GM12873 (cell line): ENCODE measurements at regions not wholly inside any gene's neighbourhood (a gene's known extent, or its start where the extent isn't known, plus 50 kb on each side); places are given as distances from the start of the nearest gene placed in this dataset.

Experiments used
- TF ChIP-seq, protein P1 (sequence below): IDR thresholded peaks from 2 replicates; pipeline ENCODE4 v1.5.1; 2012; ENCODE audit warnings: low read depth, mild to moderate bottlenecking, moderate library complexity, low read length, control low read depth; ENCODE audit not compliant: insufficient read depth; ENCODE audit errors: missing control alignments

- TF ChIP-seq, protein P1, sequence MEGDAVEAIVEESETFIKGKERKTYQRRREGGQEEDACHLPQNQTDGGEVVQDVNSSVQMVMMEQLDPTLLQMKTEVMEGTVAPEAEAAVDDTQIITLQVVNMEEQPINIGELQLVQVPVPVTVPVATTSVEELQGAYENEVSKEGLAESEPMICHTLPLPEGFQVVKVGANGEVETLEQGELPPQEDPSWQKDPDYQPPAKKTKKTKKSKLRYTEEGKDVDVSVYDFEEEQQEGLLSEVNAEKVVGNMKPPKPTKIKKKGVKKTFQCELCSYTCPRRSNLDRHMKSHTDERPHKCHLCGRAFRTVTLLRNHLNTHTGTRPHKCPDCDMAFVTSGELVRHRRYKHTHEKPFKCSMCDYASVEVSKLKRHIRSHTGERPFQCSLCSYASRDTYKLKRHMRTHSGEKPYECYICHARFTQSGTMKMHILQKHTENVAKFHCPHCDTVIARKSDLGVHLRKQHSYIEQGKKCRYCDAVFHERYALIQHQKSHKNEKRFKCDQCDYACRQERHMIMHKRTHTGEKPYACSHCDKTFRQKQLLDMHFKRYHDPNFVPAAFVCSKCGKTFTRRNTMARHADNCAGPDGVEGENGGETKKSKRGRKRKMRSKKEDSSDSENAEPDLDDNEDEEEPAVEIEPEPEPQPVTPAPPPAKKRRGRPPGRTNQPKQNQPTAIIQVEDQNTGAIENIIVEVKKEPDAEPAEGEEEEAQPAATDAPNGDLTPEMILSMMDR, result no peak
These were observed 511.5 kb upstream of the NAALADL2 start for GRCh38 chr3:174347474-174348138.

GRCh38 chr3:174352227-174352626 is 506.9 kb upstream of the NAALADL2 start:
- TF ChIP-seq, protein P1, result no peak

DNA sequence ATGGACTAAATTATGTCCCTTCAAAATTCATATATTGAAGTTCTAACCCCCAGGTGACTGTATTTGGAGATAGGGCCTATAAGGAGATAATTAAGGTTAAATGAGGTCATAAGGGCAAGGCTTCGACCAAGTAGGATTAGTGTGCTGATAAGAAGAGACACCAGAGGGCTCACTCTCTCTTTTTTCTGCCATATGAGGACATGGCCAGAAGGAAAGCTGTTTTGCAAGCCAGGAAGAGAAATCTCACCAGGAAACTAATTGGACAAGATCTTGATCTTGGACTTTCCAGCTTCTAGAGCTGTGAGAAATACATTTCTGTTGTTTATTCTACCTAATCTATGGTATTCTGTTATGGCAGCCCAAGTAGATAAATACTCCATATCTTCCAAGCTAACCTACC is 503.6 kb upstream of the NAALADL2 start:
- TF ChIP-seq, protein P1, result peak; percentile 28

- TF ChIP-seq, protein P1, result no peak
These were observed 502.5 kb upstream of the NAALADL2 start for GRCh38 chr3:174356596-174356995.

GRCh38 chr3:174358252-174358651 is 500.9 kb upstream of the NAALADL2 start:
- TF ChIP-seq, protein P1, result no peak

GRCh38 chr3:174362556-174362955 is 496.6 kb upstream of the NAALADL2 start:
- TF ChIP-seq, protein P1, result no peak

- TF ChIP-seq, protein P1, result no peak
These were observed 495.9 kb upstream of the NAALADL2 start for GRCh38 chr3:174363256-174363655.

DNA sequence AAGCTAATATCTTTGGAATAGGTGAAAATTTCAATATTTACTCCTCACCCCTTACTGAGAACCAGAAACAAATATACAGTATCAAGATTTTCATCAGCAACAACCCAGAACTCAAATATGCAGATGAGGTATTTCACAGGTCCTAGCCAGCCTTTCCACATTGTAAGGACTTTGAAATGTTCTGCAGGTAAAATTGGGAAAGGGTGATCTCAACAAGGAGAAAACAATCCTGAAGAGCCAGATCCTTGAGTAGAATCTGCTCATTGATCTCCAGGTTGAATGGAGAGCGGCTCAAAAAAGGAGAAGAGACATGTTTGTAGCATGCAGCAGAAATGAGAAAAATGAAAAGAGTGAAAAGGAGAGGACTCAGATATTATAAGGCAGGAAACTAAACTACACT is 493.3 kb upstream of the NAALADL2 start:
- TF ChIP-seq, protein P1, result no peak
